ENCODE measurements at regions not wholly inside any gene's neighbourhood (a gene's known extent, or its start where the extent isn't known, plus 50 kb on each side); places are given as distances from the start of the nearest gene placed in this dataset.
"Not testable (repeated sequence)": the region's sequence is repeated elsewhere in the genome, so short reads cannot be mapped to it uniquely, and the experiment has no call there.

DNA sequence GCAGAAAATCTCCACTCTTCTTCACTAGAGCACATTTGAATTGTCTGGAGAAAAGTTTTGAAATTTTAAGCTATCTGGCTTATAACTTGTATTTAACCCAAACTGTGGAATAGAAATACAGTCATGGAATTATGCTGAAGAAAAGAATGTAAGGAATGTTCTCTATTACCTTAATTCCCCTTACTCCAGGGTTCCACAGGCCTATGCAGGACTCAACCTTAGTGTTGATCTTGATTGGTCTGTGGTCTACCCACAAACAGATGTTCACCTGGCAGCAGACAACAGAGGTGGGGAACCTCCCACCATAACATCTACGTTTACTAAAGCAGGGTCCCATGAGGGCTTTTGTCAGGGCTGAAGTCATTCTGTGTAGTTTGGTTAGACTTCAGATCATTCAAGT lies 189.3 kb upstream of the GPRIN3 start:
- peak; percentile 3 for DNase-seq (ENCODE audit: low spot score)

DNA sequence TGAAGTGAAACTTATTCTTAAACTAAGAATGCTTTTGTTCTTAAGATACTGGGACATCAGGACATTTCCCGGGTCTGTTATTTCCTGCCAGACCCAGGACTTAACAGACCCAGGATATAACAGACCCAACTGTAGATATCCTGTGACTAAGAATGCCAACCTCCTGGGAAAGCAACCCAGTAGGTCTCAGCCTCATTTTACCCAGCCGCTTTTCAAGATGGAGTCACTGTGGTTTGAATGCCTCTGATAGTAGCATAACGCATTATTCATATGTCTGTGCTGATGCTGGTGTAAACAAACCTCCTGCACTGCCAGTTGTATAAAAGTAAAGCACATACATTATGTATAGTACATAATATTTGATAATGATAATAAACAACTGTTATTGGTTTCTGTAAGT lies 185.8 kb upstream of the GPRIN3 start:
- DNase-seq (ENCODE audit: low spot score), result no peak

DNA sequence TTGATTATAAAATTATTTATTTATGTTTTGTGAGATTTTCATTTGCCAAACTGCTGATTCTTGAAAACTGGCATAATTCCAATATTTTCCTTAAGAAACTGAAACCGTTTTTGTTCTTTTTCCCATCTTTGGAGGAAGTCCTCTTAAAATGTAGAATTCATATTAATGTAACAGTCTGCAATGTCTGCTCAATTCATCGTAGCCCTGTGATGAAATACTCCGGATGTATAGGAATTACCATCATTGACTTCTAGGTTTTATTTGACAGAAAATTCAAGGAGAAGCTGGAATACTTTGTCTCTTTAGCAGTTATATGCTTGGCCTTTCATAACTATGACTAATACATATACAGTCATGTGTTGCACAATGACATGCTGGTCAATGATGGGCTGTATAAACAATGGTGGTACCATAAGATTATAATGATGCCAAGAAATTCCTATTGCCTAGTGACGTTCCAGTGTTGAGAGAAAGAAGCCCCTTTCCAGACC lies 185.0 kb upstream of the GPRIN3 start:
- peak; percentile 40 for DNase-seq (ENCODE audit: low spot score)

DNA sequence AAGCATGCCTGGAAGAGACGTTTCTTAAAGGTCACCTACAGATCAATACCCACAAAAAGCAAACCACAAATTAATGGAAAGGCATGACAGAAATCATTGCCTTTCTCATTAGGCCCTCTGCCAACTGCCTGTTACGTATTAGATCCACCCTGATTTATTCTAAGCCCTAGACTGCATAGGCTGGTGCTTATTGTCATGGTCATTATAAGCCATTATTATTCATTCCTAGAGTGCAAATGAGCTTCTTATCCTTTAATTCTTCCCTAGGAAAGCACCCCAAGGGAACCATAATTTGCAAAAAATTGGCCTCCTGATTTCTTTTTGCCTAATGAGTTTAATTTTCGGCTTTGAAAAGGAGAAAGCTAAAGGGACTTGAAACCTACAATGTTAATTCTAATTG lies 184.2 kb upstream of the GPRIN3 start:
- no peak for DNase-seq (ENCODE audit: low spot score)

DNA sequence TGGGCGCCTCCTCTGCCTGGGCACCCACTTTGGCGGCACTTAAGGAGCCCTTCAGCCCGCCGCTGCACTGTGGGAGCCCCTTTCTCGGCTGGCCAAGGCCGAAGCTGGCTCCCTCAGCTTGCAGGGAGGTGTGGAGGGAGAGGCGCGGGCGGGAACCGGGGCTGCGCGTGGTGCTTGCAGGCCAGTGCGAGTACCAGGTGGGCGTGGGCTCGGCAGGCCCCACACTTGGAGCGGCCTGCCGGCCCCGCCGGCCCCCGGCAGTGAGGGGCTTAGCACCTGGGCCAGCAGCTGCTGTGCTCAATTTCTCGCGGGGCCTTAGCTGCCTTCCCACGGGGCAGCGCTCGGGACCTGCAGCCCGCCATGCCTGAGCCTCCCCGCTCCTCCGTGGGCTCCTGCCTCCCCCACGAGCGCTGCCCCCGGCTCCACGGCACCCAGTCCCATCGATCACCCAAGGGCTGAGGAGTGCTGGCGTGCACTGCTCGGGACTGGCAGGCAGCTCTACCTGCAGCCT lies 182.4 kb upstream of the GPRIN3 start:
- DNase-seq (ENCODE audit: low spot score), result not testable (repeated sequence)

DNA sequence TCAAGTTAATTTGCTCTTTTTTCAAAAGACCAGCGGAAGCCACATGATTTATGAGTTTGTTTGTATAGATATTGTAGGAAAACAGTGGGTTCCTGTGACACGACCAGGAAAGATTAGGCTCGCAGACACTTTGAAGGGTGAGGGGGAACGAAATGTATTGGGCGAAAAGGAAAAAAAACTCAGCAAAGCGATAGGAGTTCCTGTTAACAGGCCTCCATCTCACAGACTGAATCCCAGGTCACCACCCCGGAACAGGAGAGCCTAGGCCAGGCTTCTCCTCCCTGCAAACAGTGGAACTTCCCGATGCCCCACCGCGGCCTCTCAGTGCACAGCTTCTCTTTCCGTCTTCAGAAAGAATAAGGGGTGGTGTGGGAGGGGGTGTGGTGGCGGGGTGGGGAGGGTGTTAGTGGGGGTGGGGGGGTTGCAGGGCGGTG lies 181.8 kb upstream of the GPRIN3 start:
- DNase-seq (ENCODE audit: low spot score), result no peak

DNA sequence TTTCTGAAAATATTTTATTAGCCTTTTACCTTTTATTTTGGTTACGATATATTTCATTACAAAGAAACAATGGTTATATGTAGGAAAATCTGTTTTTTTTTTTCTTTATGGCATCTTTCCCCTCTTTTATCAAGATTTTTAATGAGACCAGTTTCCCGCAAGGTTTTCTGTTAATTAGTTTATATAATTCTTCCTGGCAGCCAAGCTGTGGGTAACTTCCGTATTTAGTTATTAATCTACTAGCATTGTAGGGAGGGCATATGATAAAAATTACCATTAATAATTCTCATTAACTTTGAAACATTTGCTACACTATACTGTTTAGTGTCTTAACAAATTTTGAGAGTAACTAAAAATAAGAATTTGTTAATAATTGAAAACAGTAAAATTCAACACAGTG lies 181.1 kb upstream of the GPRIN3 start:
- DNase-seq (ENCODE audit: low spot score), result no peak

DNA sequence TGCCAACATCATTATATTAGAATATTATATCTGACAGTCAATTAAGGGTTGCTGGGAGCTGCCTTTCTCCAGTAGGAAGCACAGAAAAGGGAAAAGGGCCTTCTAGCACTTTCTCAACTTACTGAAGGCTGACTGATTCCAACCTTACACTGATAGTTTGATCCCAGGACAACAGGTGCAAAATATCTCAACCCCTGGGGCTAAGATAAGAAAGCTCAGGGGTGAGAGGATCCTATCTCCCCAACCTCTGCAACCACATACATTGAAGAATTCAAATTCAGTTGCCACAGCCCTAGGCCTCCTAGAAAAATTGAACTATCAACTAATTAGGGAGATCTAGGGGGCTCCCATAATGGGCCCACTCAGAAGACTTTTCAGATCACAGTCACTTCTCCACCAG lies 179.1 kb upstream of the GPRIN3 start:
- no peak for DNase-seq (ENCODE audit: low spot score)

DNA sequence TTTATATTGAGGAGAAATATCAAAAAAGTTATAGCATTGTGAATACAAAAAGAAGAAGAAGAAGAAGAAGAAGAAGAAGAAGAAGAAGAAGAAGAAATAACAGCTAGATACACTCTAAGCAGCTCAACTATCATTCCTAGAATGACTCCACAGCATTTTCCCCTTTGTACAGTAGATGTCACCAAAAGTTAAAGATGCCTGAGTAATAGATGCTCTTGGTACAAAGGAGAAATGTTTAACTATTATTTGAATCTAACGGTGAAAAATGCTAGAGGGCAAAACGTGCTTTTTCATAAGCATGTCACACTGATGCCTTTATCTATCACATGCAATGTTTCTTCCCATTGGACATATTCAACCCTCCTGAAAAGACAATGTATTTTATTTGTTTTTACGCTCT lies 178.4 kb upstream of the GPRIN3 start:
- DNase-seq (ENCODE audit: low spot score), result peak; percentile 42

DNA sequence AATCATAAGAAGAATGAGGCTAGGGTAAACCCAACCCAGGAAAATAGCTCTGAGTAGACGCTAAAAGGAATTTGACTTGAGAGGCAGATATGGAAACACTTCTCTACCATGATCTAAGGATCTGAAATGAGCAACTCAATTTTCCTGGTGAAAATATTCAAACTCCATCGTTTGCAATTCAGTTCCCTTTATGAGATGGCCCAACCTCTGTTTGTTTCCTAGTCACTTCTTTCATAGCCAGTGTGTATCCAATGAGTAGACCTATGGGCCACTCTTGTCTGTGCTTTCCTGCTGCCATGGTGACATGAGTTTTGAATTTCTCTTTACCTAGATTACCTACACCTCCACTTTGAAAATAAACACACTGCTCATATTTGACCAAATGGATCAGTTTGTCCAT lies 176.2 kb upstream of the GPRIN3 start:
- no peak for DNase-seq (ENCODE audit: low spot score)

DNA sequence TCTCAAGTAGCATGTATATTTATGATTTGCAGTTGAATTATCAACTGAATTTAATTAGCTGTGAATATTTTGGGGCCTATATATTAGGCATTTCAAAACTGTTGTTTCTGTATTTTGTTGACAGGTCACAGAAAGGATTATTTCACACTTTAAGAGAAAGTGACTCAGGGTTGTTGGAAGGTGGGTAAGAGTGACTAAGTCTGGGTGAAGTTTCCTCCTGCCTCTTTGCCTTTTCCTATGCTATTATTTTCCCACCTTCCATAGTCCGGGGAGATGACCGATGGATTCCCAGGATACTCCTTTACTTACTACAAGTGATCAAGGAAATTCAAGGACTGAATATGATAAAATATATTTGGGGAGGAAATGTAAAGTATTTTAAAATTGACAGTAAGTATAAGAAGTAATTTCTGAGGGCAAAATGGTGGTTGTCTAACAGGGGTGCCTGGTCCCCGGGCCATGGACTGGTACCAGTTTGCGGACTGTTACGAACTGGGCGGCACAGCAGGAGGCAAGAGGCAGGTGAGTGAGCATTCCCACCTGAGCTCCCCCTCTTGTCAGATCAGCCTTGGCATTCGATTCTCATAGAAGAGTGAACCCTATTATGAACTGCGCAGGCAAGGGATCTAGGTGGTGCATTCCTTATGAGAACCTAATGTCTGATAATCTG lies 175.5 kb upstream of the GPRIN3 start:
- no peak for DNase-seq (ENCODE audit: low spot score)

DNA sequence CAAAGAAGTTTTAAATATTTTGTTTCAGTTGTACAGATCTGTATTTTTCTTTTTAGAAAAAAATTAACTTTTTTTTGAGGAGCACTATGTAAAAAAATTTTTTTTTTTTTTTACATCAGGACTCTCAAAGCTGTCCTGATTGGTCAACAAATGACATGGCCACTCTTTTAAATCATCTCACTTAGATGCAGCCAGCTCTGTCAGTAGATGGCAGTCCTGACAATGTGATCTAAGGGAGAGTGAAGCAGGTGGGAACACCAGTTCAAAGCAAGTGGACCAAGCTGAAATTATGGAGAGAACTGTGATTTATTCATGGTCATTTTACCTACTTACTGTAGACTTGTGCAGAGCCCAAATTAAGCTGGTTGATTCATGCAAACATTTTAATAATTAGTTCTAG lies 174.7 kb upstream of the GPRIN3 start:
- DNase-seq (ENCODE audit: low spot score), result peak; percentile 27

DNA sequence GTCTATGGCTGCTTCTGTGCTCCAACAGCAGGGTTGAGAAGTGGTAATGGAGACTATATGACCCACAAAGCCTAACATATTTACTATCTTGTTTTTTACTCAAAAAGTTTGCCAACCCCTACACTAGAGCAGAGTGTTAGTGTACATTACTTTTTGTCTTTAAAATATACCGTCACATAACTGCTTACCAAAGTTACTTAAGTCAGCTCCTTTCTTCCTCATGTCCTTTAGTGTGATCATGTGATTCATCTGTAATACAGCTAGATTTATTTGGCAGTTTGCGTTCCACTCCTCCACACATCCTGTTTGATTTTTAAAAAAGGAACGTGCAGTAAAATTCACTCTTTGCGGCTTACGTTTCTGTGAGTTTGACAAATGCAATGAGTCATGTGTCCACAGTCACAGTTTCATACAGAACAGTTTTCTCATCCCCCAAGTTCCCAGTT lies 162.4 kb upstream of the GPRIN3 start:
- peak; percentile 10 for DNase-seq (ENCODE audit: low spot score)

DNA sequence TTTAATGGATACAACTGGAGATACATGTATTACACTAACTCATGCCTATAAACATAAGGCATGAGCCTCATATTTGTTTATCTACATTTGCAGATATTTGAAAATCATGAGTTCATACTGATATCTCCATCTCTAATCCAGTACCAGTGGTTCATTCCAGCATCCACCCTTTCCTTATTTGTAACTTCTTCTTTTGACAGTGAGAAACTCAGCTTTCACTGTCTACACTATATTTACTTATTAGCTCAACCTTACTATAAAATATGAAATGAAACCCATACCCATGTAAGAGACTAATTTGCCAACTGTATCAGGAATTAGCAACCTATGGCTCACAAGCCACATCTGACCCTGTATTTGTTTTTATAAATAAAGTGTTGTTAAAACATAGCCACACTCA lies 161.9 kb upstream of the GPRIN3 start:
- DNase-seq (ENCODE audit: low spot score), result no peak

DNA sequence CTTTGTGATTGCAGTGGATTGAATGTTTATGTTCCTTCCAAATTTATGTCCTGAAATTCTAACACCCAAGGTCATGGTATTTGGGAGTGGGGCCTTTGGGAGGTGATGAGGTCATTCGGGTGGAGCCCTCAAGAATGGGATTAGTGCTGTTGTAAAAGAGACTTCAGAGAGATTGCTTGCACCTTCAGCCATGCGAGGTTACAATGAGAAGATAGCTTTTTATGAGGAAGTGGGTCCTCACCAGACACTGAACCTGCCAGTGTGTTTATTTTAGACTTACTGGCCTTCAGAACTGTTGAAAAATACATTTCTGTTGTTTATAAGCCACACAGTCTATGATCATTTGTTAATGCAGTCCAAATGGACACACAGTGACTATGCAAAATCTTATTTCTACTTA lies 161.0 kb upstream of the GPRIN3 start:
- no peak for DNase-seq (ENCODE audit: low spot score)

DNA sequence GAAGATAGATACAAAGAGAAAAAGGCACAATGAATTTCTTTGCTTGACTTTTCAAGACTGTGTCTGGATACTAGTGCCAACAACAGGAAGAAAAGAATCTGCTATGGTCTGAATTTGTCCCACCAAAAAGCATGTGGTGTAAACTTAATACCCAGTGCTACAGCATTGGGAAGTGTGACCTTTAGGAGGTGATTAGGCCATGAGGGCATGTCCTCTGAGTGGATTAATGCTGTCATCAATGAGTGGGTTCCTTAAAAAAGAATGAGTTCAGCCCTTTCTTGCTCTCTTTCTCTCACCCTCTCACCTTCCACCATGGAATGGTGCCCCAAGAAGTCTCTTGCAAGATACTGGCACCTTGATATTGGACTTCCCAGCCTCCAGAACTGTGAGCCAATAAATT lies 155.7 kb upstream of the GPRIN3 start:
- DNase-seq (ENCODE audit: low spot score), result no peak

DNA sequence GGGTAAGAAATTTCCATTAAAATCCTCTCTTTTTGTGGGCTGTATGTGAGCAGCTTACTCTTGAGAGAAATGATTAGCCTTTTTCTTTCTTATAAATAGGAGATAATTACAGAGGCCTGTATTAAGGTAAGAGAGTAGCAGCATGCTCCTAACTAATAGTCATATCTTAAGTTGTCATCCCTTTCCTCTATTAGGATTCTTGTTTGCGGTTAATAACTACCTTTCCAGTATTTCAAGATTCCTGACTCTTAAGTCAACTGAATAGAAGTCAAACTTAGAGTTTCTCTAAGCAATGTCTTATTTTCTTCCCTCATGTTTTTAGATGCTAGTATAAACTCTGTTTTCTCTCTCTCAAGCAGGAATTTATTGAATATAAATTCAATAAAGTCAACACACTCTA lies 139.9 kb upstream of the GPRIN3 start:
- no peak for DNase-seq (ENCODE audit: low spot score)

DNA sequence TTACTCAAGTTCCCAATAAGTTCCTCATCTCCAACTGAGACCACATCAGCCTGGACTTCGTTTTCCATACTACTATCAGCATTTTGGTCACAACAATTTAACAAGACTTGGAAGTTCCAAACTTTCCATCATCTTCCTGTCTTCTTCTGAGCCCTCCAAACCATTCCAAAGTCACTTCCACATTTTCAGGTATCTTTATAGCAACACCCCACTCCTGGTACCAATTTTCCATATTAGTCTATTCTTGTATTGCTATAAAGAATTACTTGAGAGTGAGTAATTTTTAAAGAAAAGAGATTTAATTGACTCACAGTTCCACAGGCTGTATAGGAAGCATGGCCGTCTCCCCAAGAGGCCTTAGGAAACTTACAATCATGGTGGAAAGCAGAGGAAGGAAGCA lies 138.6 kb upstream of the GPRIN3 start:
- no peak for DNase-seq (ENCODE audit: low spot score)

DNA sequence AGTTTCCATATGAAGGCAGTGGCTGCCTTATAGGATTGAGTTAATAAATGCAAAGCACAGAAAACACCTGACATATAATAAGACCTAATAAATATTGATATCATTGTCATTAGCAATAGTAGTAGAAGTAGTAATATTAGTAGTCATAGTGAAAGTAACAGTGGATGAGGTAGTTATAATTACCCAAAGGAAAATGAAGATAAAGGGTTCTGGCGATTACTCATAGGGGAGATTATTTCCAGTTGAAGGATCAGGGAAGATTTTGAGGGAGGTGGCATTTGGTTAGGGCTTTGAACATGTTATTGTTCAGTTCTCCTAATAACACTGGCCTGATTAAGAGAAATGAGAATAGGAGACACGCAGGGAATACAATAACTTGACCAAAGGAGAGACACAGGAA lies 131.9 kb upstream of the GPRIN3 start:
- no peak for DNase-seq (ENCODE audit: low spot score)

DNA sequence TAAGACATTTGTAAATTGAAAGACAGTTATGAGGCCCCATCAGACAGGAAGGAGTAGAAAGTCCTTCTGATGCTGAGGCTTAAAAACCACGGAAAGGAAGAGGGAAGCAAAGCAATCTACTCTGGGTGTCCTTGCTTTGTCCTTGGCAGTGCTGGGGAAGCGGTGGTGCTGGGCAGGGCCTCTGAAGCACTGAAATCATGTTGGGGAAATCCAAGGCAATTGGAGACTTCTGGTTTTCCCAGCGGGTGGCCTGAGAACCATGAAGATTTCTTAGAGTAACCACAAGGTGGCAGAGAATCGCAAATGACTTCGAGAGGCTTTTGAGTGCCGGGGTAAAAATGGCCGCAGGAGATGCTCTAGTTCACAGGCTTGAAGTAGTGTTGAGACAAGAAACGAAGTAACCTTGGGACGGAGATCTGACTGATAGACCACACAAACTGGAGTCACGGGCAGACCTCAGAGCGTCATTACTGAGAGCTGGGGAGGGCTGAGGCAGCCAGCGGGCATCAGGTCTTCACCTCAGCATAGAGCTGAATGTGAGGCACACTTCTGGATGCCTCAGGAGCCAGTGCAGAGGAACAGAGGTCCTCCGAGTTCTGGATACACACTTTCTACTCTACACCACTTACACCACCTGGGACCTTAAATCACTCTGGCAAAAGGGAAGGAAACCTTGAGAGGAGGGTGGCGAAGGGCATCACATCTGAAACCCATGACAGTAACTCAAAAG lies 130.7 kb upstream of the GPRIN3 start:
- peak; percentile 31 for DNase-seq (ENCODE audit: low spot score)

DNA sequence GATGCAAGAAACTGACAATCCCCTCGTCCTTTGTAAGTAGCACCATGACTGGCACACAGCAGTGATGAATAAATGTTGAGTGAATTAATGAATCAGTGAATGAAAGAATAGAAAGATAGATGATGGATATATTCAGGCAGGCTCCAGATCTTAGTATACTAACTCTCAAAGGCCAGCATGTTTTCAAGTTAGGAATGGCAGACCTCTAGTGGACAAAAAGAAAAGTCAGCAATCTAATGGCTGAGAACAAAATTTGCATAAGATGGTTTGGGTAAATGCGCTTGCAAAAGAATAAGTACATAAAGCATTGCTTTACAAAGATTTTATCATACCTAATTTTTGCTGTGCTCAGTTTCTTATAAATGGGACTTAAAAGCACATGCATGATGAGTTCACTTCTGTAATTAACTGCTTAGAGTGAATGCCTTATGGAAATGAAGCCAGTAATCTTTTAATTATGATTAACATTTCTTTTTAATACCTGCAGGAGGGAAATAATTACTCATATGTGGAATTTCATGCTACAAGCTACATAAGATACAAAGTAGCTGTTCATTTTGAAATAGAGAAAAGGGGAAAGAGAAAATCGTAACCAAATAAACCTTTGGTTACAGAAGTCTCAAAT lies 126.9 kb upstream of the GPRIN3 start:
- peak; percentile 13 for DNase-seq (ENCODE audit: low spot score)

DNA sequence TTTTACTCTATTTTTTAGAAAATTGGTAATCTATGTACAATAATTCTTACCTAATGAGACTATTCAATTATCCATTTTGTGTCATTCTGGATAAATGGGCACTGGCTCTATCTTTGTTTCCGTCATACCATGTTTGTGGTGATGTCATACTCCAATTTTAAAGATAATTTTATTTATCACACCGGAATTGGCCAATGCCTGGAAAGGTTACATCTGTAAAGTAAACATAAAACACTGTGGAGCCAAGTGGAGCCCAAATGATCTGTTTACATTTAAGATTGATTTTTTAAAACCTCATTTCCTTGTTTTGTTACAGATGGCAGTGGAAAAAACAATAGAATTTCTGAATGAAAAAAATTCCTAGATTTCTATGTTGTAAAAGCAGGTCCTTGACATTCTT lies 120.2 kb upstream of the GPRIN3 start:
- no peak for DNase-seq (ENCODE audit: low spot score)

DNA sequence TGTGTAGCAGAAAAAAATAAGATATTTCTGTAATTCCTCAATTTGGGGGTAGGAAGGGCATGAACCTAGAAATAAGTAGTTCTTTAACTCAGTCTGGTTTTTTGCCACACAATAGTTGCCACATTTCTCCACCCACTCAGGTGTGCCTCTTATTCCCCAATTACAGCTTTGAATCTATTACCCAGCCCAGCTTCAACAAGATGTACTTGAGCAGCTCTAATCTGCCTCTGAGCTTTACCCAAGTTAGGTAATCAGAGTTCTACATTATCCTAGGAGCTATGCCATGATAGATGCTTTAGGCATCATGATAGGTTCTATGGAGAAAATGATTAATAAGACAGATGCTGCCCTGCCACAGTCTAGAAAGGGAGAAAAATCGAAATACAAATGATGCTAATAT lies 117.4 kb upstream of the GPRIN3 start:
- no peak for DNase-seq (ENCODE audit: low spot score)
